Activated T-cell treated with anti-CD3 and anti-CD28 coated beads, Interleukin-2, amount 50 U/mL, for 72 hours (primary cell): ENCODE measurements at regions not wholly inside any gene's neighbourhood (a gene's known extent, or its start where the extent isn't known, plus 50 kb on each side); places are given as distances from the start of the nearest gene placed in this dataset.
"Not testable (repeated sequence)": the region's sequence is repeated elsewhere in the genome, so short reads cannot be mapped to it uniquely, and the experiment has no call there.

Source experiments
- ATAC-seq, 2 donors: fragments of 150-1000 bp; cut with Tn5 transposase; replicated peaks in 1 of 2; 2 replicates each; pipeline ENCODE4 v1.10.0; 2021; ENCODE audit warnings: moderate library complexity in 2 of 2, mild to moderate bottlenecking in 1 of 2
- DNase-seq, 2 donors: peaks; one replicate each; pipeline ENCODE4 v3.0.0; 2021 to 2022; ENCODE audit warnings: mixed read lengths in 1 of 2
- H3K27ac Mint-ChIP-seq: one replicate; pipeline ENCODE4 v1.8.0; 2022; ENCODE audit warnings: mild to moderate bottlenecking, moderate library complexity, mixed read lengths
- H3K27me3 Mint-ChIP-seq: one replicate; pipeline ENCODE4 v1.8.0; 2022; ENCODE audit warnings: low read depth, mixed read lengths
- H3K36me3 Mint-ChIP-seq, 2 donors: one replicate each; pipeline ENCODE4 v1.8.0; 2022; ENCODE audit warnings: mixed read lengths in 2 of 2, mild to moderate bottlenecking in 1 of 2; ENCODE audit not compliant: insufficient read depth in 2 of 2
- H3K4me1 Mint-ChIP-seq: one replicate; pipeline ENCODE4 v1.8.0; 2022; ENCODE audit warnings: low read depth, mixed read lengths
- H3K4me3 Mint-ChIP-seq, 2 donors: one replicate each; pipeline ENCODE4 v1.8.0; 2022; ENCODE audit warnings: mild to moderate bottlenecking in 2 of 2, mixed read lengths in 2 of 2, moderate library complexity in 2 of 2
- H3K9me3 Mint-ChIP-seq, 2 donors: one replicate each; pipeline ENCODE4 v1.8.0; 2022; ENCODE audit warnings: mixed read lengths in 2 of 2

DNA sequence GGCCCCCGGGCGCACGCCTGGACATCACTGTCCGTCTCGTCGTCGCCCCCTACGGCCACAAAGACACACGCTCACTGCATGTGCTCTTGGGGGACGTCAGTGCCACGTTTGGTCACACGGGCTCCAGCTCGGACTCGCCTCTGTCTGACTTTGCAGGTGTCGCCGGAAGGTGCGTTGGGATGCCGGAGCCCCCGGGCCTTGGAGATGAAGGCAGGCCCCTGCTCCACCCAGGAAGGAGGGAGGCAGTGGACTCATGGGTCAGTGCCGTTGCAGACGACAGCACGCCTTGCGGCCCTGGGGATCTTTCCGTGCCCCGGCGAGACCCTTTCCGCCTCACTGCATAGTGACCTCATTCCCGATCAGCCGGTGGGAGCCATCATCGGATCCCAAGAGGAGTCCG lies 1414.8 kb upstream of the PCDH10 start:
- H3K27ac Mint-ChIP-seq, H3K4me1 Mint-ChIP-seq, H3K27me3 Mint-ChIP-seq, ATAC-seq, H3K4me3 Mint-ChIP-seq, H3K36me3 Mint-ChIP-seq, DNase-seq, H3K9me3 Mint-ChIP-seq: not testable (repeated sequence)

- H3K27me3 Mint-ChIP-seq, H3K9me3 Mint-ChIP-seq, H3K36me3 Mint-ChIP-seq, H3K4me3 Mint-ChIP-seq, H3K27ac Mint-ChIP-seq, DNase-seq, H3K4me1 Mint-ChIP-seq, ATAC-seq: not testable (repeated sequence)
Observed at GRCh38 chr4:131734851-131735385, 1414.2 kb upstream of the PCDH10 start.

GRCh38 chr4:131738991-131739390 lies 1410.1 kb upstream of the PCDH10 start:
- not testable (repeated sequence) for H3K36me3 Mint-ChIP-seq, H3K27me3 Mint-ChIP-seq, H3K4me3 Mint-ChIP-seq, H3K4me1 Mint-ChIP-seq, H3K9me3 Mint-ChIP-seq, ATAC-seq, DNase-seq, H3K27ac Mint-ChIP-seq

GRCh38 chr4:131741836-131742235 lies 1407.3 kb upstream of the PCDH10 start:
- H3K4me3 Mint-ChIP-seq, DNase-seq, H3K36me3 Mint-ChIP-seq, H3K4me1 Mint-ChIP-seq, ATAC-seq, H3K9me3 Mint-ChIP-seq, H3K27me3 Mint-ChIP-seq, H3K27ac Mint-ChIP-seq: not testable (repeated sequence)

GRCh38 chr4:131742536-131743205 lies 1406.4 kb upstream of the PCDH10 start:
- not testable (repeated sequence) for ATAC-seq, H3K4me1 Mint-ChIP-seq, H3K27ac Mint-ChIP-seq, H3K9me3 Mint-ChIP-seq, H3K4me3 Mint-ChIP-seq, H3K36me3 Mint-ChIP-seq, DNase-seq, H3K27me3 Mint-ChIP-seq

DNA sequence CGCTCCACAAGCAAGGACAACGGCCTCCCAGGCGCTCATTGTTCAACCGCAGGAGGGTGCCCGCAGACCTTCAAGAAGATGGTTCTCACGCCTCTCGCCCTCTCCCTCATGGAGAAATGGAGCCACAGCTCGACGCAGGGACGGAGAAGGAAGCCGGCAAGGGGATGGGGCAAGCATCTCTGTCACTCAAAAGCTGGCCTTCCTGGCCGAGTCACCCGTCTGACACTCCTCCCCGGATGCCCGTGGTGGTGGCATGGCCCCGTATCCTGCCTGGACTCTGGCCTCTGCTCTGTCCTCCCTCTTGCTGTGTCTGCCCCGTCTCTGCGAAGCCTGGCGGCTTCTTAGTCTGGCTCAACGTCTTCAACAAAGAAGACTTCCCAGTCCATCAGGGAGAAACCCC lies 1405.7 kb upstream of the PCDH10 start:
- not testable (repeated sequence) for DNase-seq

GRCh38 chr4:131747203-131747602 lies 1401.9 kb upstream of the PCDH10 start:
- H3K4me1 Mint-ChIP-seq, ATAC-seq, H3K4me3 Mint-ChIP-seq, H3K27ac Mint-ChIP-seq, DNase-seq, H3K27me3 Mint-ChIP-seq, H3K9me3 Mint-ChIP-seq, H3K36me3 Mint-ChIP-seq: not testable (repeated sequence)

More for the DNA sequence above, 1405.7 kb upstream of the PCDH10 start:
- H3K4me3 Mint-ChIP-seq, H3K9me3 Mint-ChIP-seq, H3K36me3 Mint-ChIP-seq, H3K27me3 Mint-ChIP-seq, H3K4me1 Mint-ChIP-seq, H3K27ac Mint-ChIP-seq, ATAC-seq: not testable (repeated sequence)

GRCh38 chr4:131749224-131749623 lies 1399.9 kb upstream of the PCDH10 start:
- H3K9me3 Mint-ChIP-seq, DNase-seq, H3K27ac Mint-ChIP-seq, H3K4me1 Mint-ChIP-seq, H3K4me3 Mint-ChIP-seq, H3K36me3 Mint-ChIP-seq, ATAC-seq, H3K27me3 Mint-ChIP-seq: not testable (repeated sequence)

DNA sequence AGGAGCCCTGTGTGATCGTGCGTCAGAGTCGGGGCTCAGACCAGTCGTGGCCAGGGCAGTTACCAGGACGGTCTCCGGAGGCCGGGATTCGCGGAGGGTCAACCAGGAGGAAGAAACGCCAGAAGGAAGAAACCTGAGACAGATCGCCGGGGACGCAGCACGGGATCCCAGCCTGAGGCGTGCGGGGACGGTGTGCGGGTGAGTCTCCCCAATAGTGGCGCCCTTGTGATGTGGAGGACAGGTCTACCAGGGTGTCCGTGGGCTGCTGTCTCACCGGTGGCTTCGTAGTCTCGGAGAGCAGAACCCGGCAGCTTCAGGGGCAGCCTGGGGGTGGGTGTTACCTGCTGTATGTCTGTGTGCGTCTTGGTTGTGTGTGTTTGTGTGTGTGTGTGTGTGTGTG lies 1399.1 kb upstream of the PCDH10 start:
- H3K9me3 Mint-ChIP-seq, DNase-seq, H3K4me3 Mint-ChIP-seq, H3K27ac Mint-ChIP-seq, H3K36me3 Mint-ChIP-seq, H3K27me3 Mint-ChIP-seq, ATAC-seq, H3K4me1 Mint-ChIP-seq: not testable (repeated sequence)

GRCh38 chr4:131750469-131750868 lies 1398.6 kb upstream of the PCDH10 start:
- H3K27ac Mint-ChIP-seq, DNase-seq, ATAC-seq: not testable (repeated sequence)

GRCh38 chr4:131762234-131762633 lies 1386.9 kb upstream of the PCDH10 start:
- not testable (repeated sequence) for H3K9me3 Mint-ChIP-seq, H3K27ac Mint-ChIP-seq, H3K4me1 Mint-ChIP-seq, DNase-seq, ATAC-seq, H3K27me3 Mint-ChIP-seq, H3K4me3 Mint-ChIP-seq, H3K36me3 Mint-ChIP-seq

More at GRCh38 chr4:131750469-131750868, 1398.6 kb upstream of the PCDH10 start:
- not testable (repeated sequence) for H3K4me3 Mint-ChIP-seq, H3K4me1 Mint-ChIP-seq, H3K9me3 Mint-ChIP-seq, H3K27me3 Mint-ChIP-seq, H3K36me3 Mint-ChIP-seq

- H3K36me3 Mint-ChIP-seq = no peaks in the 10 kb centered on the region
- ATAC-seq (no peak), DNase-seq (no peak)
- H3K27ac Mint-ChIP-seq = no peak overlapping the region
- H3K9me3 Mint-ChIP-seq = no peaks in the 10 kb centered on the region
- H3K4me1 Mint-ChIP-seq = no peaks in the 10 kb centered on the region
- no peak overlapping the region for H3K4me3 Mint-ChIP-seq
- H3K27me3 Mint-ChIP-seq = no peaks in the 10 kb centered on the region
Observed at GRCh38 chr4:131764730-131765129, 1384.4 kb upstream of the PCDH10 start.

DNA sequence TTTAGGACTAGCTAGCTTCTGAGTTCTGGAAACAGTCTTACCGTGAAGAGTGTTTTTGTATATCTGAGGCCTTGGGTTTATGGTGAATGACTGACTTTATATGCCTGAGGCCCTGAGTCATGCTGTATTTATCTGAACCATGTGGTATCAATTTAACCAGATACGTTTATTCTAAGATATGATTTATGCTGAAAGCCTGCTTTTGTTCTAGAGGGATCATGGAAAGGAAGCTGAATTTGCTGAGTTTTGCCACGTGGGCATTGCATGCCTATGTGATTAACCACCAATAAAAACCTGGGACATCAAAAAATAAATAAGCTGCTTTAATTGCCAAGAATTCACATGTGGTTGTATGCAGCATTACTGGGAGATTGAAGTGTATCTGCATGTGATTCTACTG lies 1374.7 kb upstream of the PCDH10 start:
- H3K4me1 Mint-ChIP-seq, H3K36me3 Mint-ChIP-seq, DNase-seq, ATAC-seq, H3K27ac Mint-ChIP-seq, H3K9me3 Mint-ChIP-seq, H3K27me3 Mint-ChIP-seq, H3K4me3 Mint-ChIP-seq: not testable (repeated sequence)

GRCh38 chr4:131810565-131810964 lies 1338.5 kb upstream of the PCDH10 start:
- not testable (repeated sequence) for ATAC-seq, H3K4me3 Mint-ChIP-seq, H3K27ac Mint-ChIP-seq, DNase-seq, H3K36me3 Mint-ChIP-seq, H3K27me3 Mint-ChIP-seq, H3K9me3 Mint-ChIP-seq, H3K4me1 Mint-ChIP-seq
